Smooth muscle cell (in vitro differentiated cells): ENCODE measurements at regions not wholly inside any gene's neighbourhood (a gene's known extent, or its start where the extent isn't known, plus 50 kb on each side); places are given as distances from the start of the nearest gene placed in this dataset.

Source experiments
- DNase-seq: peaks from one replicate; lab custom pipeline; 2025; ENCODE audit not compliant: unreplicated experiment; lab: John Stamatoyannopoulos, UW
- H2AFZ ChIP-seq: fragments of 200-600 bp; sonication (generic); 2 replicates; pipeline ENCODE4 v1.6.0; 2016; ENCODE audit warnings: antibody characterized with exemption, low read depth, mild to moderate bottlenecking
- H3F3A ChIP-seq: fragments of 200-600 bp; sonication (generic); 2 replicates; pipeline ENCODE4 v1.6.0; 2017; ENCODE audit warnings: antibody characterized with exemption, low read depth
- H3K27ac ChIP-seq: fragments of 200-600 bp; sonication (generic); 2 replicates; pipeline ENCODE4 v1.5.1; 2016; ENCODE audit warnings: low read depth, mild to moderate bottlenecking
- H3K27me3 ChIP-seq: fragments of 200-600 bp; sonication (generic); 2 replicates; pipeline ENCODE4 v1.6.1; 2016; ENCODE audit warnings: low read depth, mild to moderate bottlenecking
- H3K36me3 ChIP-seq: fragments of 200-600 bp; sonication (generic); 2 replicates; pipeline ENCODE4 v1.5.1; 2016; ENCODE audit warnings: low read depth
- H3K4me1 ChIP-seq: fragments of 200-600 bp; sonication (generic); 2 replicates; pipeline ENCODE4 v1.5.1; 2016; ENCODE audit warnings: low read depth
- H3K4me2 ChIP-seq: fragments of 200-600 bp; sonication (generic); 2 replicates; pipeline ENCODE4 v1.6.0; 2016; ENCODE audit warnings: mild to moderate bottlenecking
- H3K4me3 ChIP-seq: fragments of 200-600 bp; sonication (generic); 2 replicates; pipeline ENCODE4 v1.5.1; 2016; ENCODE audit warnings: mild to moderate bottlenecking
- H3K79me2 ChIP-seq: fragments of 200-600 bp; sonication (generic); 2 replicates; pipeline ENCODE4 v1.6.0; 2016; ENCODE audit warnings: low read depth, mild to moderate bottlenecking
- H3K9ac ChIP-seq: fragments of 200-600 bp; sonication (generic); 2 replicates; pipeline ENCODE4 v1.6.0; 2016; ENCODE audit warnings: low read depth
- H3K9me3 ChIP-seq: fragments of 200-600 bp; sonication (generic); replicated peaks from 2 replicates; pipeline ENCODE4 v1.5.1; 2016; ENCODE audit warnings: low read depth
- H4K20me1 ChIP-seq: fragments of 200-600 bp; sonication (generic); 2 replicates; pipeline ENCODE4 v1.6.0; 2016; ENCODE audit warnings: low read depth
- CTCF ChIP-seq: fragments of 200-600 bp; sonication (generic); IDR thresholded peaks from 2 replicates; pipeline ENCODE4 v1.5.1; 2017; ENCODE audit warnings: borderline replicate concordance, mild to moderate bottlenecking, antibody characterized with exemption; ENCODE audit not compliant: insufficient read depth, poor library complexity, severe bottlenecking
- WGBS: methylation state at CpG from one replicate; pipeline ENCODE4 v1.1.7; 2016; ENCODE audit warnings: low lambda C conversion rate; 5-methylcytosine and 5-hydroxymethylcytosine counted together

GRCh38 chr11:11039208-11039965 lies 181.5 kb upstream of the ZBED5 start:
- Histone ChIP-seq H4K20me1 (no peaks in the 10 kb centered on the region), H3K9me3 (no peaks in the 10 kb centered on the region), H3K27me3 (no peaks in the 10 kb centered on the region), H3K4me1 (peaks cover 15% of the 10 kb centered on the region), H3K4me2 (no peak overlapping the region), H3K4me3 (no peak overlapping the region), H3K9ac (no peak overlapping the region), H3K36me3 (no peaks in the 10 kb centered on the region), H3K27ac (no peak overlapping the region), H2AFZ (no peak overlapping the region), H3F3A (no peaks in the 10 kb centered on the region), H3K79me2 (no peaks in the 10 kb centered on the region)
- 76% methylated on average over 5 of the region's 5 CpGs for WGBS
- no peak for TF ChIP-seq CTCF
- DNase-seq, result no peak

DNA sequence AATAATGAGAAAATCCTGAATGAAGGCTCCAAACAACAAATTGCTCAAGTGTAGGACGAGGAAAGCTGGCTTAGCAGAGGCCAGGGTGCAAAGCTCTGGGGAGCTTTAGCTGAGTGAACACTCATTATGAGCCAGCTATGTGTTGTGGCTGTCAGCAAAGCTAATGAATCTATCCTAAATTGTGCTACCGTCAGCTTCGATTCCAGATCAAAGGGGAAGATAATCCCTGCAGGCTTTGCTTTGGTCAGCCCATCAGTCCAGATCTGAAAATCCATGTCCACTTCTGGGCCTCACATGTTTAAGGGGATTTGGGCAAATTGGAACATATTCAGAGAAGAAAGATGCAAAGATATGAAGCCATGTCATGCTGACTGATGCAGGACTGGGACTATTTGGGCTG lies 180.9 kb upstream of the ZBED5 start:
- no peak overlapping the region for H3K4me2 ChIP-seq
- H3K27ac ChIP-seq, result no peak overlapping the region
- WGBS, result 29% methylated on average over 3 of the region's 3 CpGs
- DNase-seq, result no peak
- no peak overlapping the region for H3K4me3 ChIP-seq
- H3K4me1 ChIP-seq, result peaks cover 15% of the 10 kb centered on the region
- no peak overlapping the region for H2AFZ ChIP-seq
- no peaks in the 10 kb centered on the region for H3F3A ChIP-seq
- H3K79me2 ChIP-seq, result no peaks in the 10 kb centered on the region
- H4K20me1 ChIP-seq, result no peaks in the 10 kb centered on the region
- H3K9me3 ChIP-seq, result no peaks in the 10 kb centered on the region
- H3K9ac ChIP-seq, result no peak overlapping the region
- no peaks in the 10 kb centered on the region for H3K27me3 ChIP-seq
- H3K36me3 ChIP-seq, result no peaks in the 10 kb centered on the region
- no peak for TF ChIP-seq CTCF

- no peak overlapping the region for H3K4me2 ChIP-seq
- no peaks in the 10 kb centered on the region for H3F3A ChIP-seq
- no peak overlapping the region for H3K27ac ChIP-seq
- H4K20me1 ChIP-seq, result no peaks in the 10 kb centered on the region
- no peak for DNase-seq
- no peaks in the 10 kb centered on the region for H3K27me3 ChIP-seq
- H2AFZ ChIP-seq, result no peak overlapping the region
- no peaks in the 10 kb centered on the region for H3K36me3 ChIP-seq
- 100% methylated on average over 3 of the region's 3 CpGs for WGBS
- peaks cover 15% of the 10 kb centered on the region for H3K4me1 ChIP-seq
- H3K9me3 ChIP-seq, result no peaks in the 10 kb centered on the region
- no peaks in the 10 kb centered on the region for H3K79me2 ChIP-seq
- H3K9ac ChIP-seq, result no peak overlapping the region
- H3K4me3 ChIP-seq, result no peak overlapping the region
- no peak for TF ChIP-seq CTCF
Observed at GRCh38 chr11:11038352-11038751, 180.5 kb upstream of the ZBED5 start.
